ENCODE measurements at regions not wholly inside any gene's neighbourhood (a gene's known extent, or its start where the extent isn't known, plus 50 kb on each side); places are given as distances from the start of the nearest gene placed in this dataset.

DNA sequence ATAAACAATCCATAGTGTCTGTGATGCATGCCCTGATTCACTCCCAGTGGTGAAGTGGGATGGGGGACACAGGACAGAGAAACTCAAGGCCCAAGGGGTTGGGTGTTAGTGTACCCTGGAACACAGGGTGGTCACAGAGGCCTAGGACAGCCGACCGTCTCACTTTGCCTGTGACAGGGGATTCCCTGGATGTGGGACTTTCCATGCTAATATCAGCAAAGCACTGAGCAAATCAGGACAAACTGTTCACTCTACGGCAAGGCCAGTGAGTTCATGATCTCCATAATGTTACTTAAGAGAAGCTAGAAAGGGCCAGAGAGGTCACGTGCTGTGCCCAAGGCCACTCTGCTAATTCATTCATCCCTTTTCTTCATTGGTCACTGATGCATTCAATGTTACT lies 158.7 kb upstream of the RBPJ start:
- H3K27ac ChIP-seq (ENCODE audit: low read depth, low read length): no peak overlapping the region
- TF ChIP-seq RXRA (IDR thresholded peaks at IDR 0.05; ENCODE audit: insufficient read depth, low read depth, low read length) (no peak), TEAD4 (IDR thresholded peaks at IDR 0.05; ENCODE audit: low read depth, low read length) (no peak), EZH2 (IDR thresholded peaks at IDR 0.05; ENCODE audit: low read depth, low read length, severe bottlenecking) (no peak), BRCA1 (IDR thresholded peaks at IDR 0.05; ENCODE audit: low read depth, low read length) (no peak)
- H2BK12ac ChIP-seq (ENCODE audit: low read depth, low read length): peak overlapping the region; percentile 88; the same call in 1 of the 2 replicates
- peak overlapping the region; percentile 61; the same call in 1 of the 2 replicates for H2BK5ac ChIP-seq (ENCODE audit: low read depth, low read length)
- no peak overlapping the region for H2BK120ac ChIP-seq (replicated peaks; ENCODE audit: low read depth, low read length)
- no peak overlapping the region for H3K56ac ChIP-seq (replicated peaks; ENCODE audit: insufficient read length, low read depth, low read length)
- no peaks in the 10 kb centered on the region; a peak in 1 of 8 replicates for H3K36me3 ChIP-seq (ENCODE audit: control insufficient read depth in 2 of 4, insufficient read depth in 4 of 4, low read length in 3 of 4)
- CTCF ChIA-PET (ENCODE audit: partially characterized antibody): interaction anchor here (0.6 to 6.1 kb wide), 27 partner anchors 8 to 244 kb away, joined by 3 to 50 read pairs (median 5); no protein-coding TSS in a partner anchor
- no peak overlapping the region for H3K18ac ChIP-seq (ENCODE audit: extremely low read depth, low read length)
- H2AFZ ChIP-seq (ENCODE audit: low read length): 0 out of 2 replicates have a peak overlapping the region, but pooled peaks have one; percentile 55
- H2BK20ac ChIP-seq (ENCODE audit: low read length): peak overlapping the region; percentile 64; the same call in 1 of the 2 replicates
- no peaks in the 10 kb centered on the region for H3K9me3 ChIP-seq (ENCODE audit: insufficient read depth in 2 of 2, low read depth in 1 of 2, low read length in 1 of 2)
- H3K27me3 ChIP-seq (replicated peaks in 1 of 4; ENCODE audit: control insufficient read depth in 3 of 4, extremely low read depth in 1 of 4, insufficient read depth in 3 of 4, low read length in 3 of 4): no peaks in the 10 kb centered on the region
- POLR2A ChIA-PET (ENCODE audit: partially characterized antibody): interaction anchor here (0.7 kb wide), 1 partner anchor 133 kb away, joined by 4 read pairs; no protein-coding TSS in a partner anchor
- WGBS, 2 experiments (ENCODE audit: extremely low coverage in 1 of 2, insufficient coverage in 1 of 2, insufficient read length in 1 of 2, insufficient replicate concordance in 2 of 2, low coverage in 1 of 2, low lambda C conversion rate in 2 of 2, missing lambda C conversion rate in 1 of 2): 89% methylated on average over 4 of the region's 4 CpGs; no CpG with 5 or more reads in 1 of the 2 experiments
- H3K79me1 ChIP-seq (ENCODE audit: low read depth, low read length): no peaks in the 10 kb centered on the region
- no peak overlapping the region for H3K14ac ChIP-seq (ENCODE audit: insufficient read length)
- no peaks in the 10 kb centered on the region for H3K79me2 ChIP-seq (ENCODE audit: control insufficient read depth in 1 of 2, insufficient read depth in 2 of 2, low read length in 2 of 2)
- no peak overlapping the region for H3K4me3 ChIP-seq (ENCODE audit: extremely low read depth in 1 of 4, insufficient read depth in 2 of 4, low read depth in 3 of 4, low read length in 4 of 4)
- no peak overlapping the region for H3K4me2 ChIP-seq (ENCODE audit: insufficient read depth in 1 of 2, low read depth in 2 of 2, low read length in 2 of 2)
- H3K4ac ChIP-seq (replicated peaks; ENCODE audit: insufficient read length, low read depth, low read length): no peak overlapping the region
- no peak overlapping the region for H2BK15ac ChIP-seq (ENCODE audit: low read length)
- no peak overlapping the region for H3K9ac ChIP-seq (replicated peaks in 1 of 4; ENCODE audit: extremely low read depth in 1 of 4, low read depth in 3 of 4, low read length in 3 of 4)
- no peak for FAIRE-seq
- H2AK5ac ChIP-seq (ENCODE audit: low read depth, low read length): peak overlapping the region; percentile 93
- no peak overlapping the region for H3K23ac ChIP-seq (ENCODE audit: insufficient read length)
- H4K20me1 ChIP-seq (replicated peaks in 1 of 2; ENCODE audit: control insufficient read depth in 1 of 2, insufficient read depth in 2 of 2, low read length in 2 of 2): no peaks in the 10 kb centered on the region
- H3K23me2 ChIP-seq (ENCODE audit: low read depth, low read length): no peaks in the 10 kb centered on the region
- no peak for DNase-seq (ENCODE audit: low read depth in 1 of 2, low spot score in 2 of 2)
- no peak overlapping the region for H4K5ac ChIP-seq (ENCODE audit: insufficient read length, low read depth, low read length)
- H4K91ac ChIP-seq (replicated peaks; ENCODE audit: insufficient read length, low read length): no peak overlapping the region
- H4K8ac ChIP-seq (ENCODE audit: extremely low read depth, insufficient read depth, low read length): no peak overlapping the region
- peaks cover 0 to 2% (median 0%) of the 10 kb centered on the region in 4 experiments; a peak in 2 of 7 replicates for H3K4me1 ChIP-seq (replicated peaks in 1 of 4; ENCODE audit: control insufficient read depth in 3 of 4, insufficient read depth in 4 of 4, low read length in 3 of 4)

Measured in H1 (cell line).